Renal cortical epithelial cell (primary cell): ENCODE measurements at regions not wholly inside any gene's neighbourhood (a gene's known extent, or its start where the extent isn't known, plus 50 kb on each side); places are given as distances from the start of the nearest gene placed in this dataset.
"Not testable (repeated sequence)": the region's sequence is repeated elsewhere in the genome, so short reads cannot be mapped to it uniquely, and the experiment has no call there.

Source experiments
- DNase-seq: peaks from one replicate; pipeline ENCODE4 v3.0.0-alpha.2; 2011; ENCODE audit warnings: low read depth

DNA sequence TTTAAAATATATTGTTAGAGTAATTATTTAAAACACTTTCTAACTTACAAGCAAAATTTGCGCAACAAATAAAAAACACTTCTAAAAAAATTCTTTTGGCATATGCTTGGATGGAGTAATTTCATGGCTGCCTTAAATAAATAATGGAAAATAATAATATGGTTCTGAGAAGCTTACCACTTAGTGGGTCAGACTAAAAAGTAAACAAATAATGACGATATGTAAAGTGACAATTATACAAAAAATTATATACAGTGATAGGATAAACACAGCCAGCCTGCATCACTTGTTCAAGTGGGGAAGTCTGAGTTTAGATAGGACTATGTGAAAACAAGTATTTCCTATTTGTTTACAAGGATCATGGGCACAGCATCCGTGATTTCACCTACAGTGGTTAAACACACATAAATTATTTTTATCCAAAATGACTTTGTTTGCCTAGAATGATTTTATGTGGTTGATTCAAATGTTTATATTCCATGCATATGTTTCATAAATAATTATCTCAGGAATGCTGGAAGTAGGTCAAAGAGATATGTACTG lies 141.7 kb upstream of the SEMA3D start:
- DNase-seq: no peak

DNA sequence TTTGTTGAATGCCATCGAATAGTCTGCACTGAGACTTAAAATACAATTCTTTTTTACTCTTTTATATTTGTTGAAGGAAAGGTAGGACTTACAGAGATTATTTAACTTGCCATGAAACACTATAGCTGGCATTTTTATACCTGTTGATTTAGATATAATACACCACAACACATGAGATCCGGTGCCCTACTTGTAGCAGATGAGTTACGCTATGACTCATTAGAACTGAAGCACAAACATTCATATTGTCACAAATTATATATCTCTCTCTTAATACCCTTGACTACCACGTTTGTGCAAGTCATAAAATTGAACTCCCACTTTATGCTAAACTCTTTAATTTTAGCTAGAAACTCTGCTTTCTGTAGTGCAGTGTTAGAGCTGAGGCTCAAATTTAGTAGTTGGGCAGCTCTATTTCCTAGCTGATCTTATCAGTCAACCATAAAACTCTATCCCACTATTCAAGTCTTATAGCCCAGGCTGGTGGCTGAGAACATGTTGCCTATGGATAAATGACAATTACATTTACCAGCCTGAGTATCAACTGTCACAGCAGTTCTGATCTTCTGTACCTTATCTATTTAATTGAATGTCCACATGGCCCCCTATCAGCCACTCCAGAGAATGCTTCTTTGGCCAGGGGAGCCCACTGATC lies 137.4 kb upstream of the SEMA3D start:
- DNase-seq: no peak

DNA sequence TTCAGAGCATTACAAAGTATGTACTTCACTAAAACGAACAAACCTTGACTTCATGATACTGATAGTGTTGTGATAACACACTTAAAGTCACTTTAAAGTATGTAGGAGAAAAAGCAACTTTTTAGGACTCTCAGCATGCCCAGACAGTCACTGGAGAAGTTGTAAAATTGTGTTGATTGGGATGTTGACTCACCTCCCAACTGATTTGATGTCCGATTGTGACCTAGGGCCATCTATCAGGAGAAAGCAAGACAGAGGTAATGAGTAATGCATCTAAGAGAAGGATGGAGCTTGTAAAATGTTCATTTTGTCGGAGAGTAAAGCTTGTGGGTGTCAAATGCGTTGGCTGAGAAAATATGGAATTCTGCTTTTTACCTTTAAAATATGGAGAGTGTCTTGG lies 135.4 kb upstream of the SEMA3D start:
- no peak for DNase-seq

DNA sequence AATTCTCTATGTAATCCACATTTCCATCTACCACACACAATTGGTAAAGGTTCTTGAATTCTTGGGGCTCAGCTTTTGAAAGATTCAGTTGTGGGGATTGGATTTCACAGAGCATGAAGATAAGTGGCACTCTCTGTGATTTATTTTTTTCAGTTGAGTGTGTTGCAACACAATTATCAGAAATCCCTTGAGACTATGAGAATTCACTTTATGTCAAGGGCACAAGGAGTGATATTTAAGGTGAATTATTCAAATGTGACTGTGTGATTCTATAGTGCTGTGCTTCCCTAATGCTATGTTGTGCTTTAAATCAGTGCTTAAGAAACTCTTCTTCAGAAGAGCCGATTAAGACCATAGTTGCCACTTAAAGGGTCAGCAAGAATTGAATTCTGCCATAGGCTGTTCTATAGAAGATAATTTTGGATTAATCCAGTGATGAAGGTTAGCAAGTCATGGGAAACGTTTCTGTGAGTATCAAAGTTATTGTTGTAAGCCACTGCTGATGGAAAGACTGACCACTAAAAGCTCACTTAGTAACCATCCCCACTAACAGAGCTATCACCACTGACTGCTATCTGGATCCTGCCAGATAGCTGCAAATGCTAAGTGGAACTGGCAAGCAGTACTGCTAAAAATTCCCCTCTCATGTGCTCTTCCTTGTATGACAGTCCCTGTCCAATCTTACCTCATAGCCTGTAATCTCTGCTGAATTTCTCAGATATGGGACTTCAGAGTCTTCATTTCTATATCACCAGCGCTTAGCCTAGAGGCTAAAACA lies 134.0 kb upstream of the SEMA3D start:
- no peak for DNase-seq

DNA sequence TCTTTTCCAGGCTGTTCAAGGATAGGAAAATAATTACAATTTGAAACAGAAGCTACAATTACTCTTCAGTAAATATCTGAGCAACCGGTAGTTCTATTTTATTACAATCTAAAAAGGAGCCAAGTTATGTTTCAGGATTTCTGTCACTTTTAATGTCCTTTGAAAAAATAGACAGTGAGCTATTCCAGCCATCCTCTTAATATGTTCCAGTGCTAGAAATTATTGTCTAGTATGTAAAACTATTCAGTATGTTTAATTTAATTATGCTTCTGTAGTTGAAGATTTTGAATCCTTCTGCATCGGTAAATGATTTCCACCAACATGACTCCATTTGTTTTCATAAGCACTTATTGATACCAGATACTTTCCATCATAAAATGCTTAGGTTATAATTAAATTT lies 129.6 kb upstream of the SEMA3D start:
- no peak for DNase-seq

DNA sequence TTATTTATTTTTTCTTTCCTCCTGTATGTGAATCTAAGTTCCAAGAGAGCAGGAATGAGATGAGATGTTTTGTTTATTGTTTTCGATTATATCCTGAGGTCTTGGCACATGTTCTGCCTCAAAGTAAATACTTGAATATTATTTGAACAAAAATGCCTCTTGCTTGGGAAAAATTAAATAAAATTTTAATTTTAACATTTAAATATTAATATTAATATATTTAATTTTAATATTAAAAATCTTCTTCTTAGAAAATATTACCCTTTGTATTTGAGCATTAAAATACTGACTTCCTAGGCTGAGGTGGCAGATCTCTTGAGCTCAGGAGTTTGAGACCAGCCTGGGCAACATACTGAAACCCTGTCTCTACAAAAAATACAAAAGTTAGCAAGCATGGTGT lies 123.4 kb upstream of the SEMA3D start:
- DNase-seq: no peak

DNA sequence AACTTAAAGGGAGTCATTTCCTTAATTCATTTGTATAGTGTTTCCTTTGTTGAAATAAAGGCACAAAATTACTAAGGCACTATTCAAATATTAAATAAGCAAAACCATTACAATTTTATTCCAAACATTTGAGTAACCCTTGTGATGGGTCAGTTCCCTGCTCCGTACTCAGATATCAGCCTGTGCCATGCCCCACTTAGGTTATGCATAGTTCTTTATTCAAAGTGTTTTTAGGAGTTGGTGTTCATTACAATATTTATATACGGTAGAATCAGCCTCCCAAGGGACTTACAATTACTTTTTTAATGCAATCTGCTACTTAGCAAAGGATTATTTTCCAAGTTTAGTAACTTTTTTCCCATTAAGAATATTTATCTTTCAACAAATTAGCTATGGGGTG lies 119.3 kb upstream of the SEMA3D start:
- DNase-seq: no peak

DNA sequence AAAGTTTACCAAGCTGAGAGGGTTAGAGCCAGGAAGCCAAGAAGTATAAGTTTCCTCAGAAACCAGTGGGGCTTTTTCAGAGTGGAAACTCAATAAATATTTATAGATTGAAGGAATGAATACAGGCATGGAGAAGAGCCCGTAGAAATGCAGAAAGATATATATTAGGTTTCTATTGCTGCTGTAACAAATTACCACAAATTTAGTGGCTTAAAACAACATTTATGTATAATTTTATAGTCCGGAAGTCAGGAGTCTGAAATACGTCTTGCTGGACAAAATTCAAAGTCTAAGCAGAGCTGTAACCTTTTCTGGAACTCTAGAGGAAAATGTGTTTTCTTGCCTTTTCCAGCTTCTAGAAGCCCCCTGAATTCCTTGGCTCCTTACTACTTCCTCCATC lies 107.3 kb upstream of the SEMA3D start:
- no peak for DNase-seq

DNA sequence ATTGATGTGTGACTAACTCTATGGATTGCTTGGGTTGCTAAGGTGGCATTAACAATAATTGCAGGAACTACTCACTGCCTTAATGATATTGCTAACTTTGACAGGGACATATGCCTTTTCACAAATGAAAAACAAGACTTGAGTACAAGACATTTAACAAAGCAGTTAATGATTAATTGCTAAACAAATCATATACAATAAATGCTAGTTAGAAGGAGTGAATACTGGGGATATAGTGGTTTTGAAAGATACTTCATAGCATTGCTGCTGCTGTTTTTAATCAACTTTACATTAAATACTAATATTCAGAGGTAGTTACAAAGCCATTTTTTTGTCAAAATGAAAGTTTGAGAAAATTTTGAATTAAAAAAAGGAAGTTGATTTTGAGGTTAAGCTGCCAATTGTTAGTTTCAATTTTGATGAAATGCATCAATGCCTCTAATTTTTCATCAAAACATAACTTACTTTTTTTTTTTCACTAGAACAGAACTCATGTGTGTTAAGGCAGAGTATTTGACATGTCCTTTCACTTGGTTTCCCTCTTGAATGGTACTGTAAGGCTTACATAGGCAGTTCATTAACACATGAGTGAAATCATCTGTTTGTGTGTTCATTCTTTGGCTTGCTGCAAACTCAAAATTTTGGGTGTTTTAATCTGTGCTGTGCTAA lies 106.2 kb upstream of the SEMA3D start:
- DNase-seq: peak; percentile 84

DNA sequence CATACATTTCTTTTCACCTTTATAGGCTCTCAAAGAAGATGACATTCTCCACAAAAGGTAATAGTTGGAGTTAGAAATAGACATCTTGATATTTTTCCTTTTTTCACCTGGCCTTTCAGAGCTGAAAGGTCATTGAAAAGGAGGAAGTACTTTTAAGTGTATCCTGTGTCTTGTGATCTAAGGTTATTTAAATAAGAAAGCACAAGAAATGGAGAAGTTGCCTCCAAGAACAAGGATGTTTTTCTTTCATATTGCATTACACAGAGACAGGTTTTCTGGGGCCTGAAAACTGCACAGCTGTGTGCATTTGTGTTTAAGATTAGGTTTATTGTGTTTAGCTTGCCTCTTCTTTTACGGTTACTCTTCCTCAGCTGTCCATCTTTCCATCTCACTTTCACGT lies 103.4 kb upstream of the SEMA3D start:
- no peak for DNase-seq

DNA sequence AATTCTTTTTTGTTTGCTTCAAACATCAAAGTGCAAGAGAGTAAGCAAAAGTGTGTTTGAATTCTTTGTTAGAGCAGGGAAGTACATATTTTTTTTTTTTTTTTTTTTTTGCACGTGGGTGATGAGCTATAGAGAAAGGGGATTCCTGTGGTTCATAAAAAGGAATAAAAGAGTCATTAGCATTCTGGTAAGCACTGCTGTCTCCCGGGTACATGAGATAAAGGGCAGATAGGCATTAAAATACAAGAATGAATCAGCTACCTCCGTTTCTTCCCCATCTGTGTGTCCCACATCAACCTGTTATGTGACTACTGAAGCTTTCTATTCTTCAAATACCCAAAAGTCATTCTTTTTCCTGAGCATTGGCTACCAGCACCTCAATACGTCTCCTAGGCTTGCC lies 102.4 kb upstream of the SEMA3D start:
- no peak for DNase-seq

DNA sequence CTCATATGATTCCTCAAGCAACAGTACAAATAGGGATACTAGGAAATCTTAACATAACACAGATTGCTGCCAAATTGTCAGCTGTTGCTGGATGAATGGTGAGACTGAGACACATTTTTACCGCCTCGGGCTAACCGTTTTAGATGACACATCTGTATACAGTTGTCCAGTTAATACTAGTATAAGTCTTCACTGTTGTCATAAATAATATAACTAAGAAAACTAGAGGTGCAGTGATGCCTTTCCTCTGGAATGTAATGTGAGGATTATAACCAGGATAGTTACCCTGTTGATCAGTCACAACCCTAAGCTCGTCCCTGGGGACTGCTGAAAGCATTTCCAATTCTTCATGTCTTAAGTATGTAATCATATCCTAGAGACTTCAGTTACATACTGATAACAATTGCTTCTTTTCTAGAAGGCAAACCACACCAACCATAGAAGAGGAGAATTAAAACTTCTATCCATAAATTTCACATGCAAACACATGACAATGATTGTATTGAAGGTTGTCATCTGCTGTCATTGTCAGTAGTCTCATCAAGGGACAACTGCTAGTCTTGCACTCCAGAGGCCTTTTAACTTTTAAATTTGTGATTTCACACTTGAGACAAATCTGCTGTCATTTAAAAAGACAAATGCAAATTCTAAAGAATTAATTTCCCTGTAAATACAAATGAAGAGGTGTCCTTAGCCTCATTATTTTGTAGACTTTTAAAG lies 100.4 kb upstream of the SEMA3D start:
- no peak for DNase-seq

DNA sequence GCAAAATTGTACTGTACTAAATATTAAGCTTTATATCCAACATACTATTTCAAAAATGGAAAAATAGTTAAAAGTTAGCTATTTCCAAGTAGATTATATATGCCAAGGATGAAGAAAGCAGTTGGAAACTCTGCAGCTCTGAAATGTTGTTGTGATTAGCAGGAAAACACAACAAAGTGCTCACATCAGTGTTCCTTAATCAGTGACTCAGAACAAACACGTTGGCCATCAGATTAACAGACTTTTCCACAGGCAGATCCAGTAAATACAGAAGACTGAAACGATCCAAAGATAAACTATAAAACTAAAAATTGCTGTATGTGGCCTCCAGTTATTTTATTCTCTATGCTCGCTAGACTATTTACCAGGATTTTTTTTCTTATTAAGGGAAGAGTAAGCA lies 99.6 kb upstream of the SEMA3D start:
- DNase-seq: peak; percentile 27

DNA sequence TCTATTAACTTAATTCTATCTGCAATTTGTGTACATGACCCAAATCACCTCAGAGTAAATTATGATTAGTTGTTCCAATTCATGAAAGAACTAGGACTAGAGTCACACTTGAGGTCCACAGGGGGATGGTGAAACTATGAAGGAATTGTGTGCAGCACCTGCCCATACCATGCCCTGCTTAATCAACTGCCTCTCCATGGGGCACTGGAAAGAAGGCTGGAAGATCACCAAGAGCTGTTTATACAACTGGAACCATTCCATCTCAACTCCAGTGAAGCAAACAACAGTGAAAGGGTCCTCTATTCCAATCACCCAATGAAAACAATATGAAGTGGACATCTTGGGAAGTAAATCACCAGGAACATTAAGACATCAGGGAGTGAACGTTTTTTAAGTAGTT lies 98.7 kb upstream of the SEMA3D start:
- peak; percentile 2 for DNase-seq

DNA sequence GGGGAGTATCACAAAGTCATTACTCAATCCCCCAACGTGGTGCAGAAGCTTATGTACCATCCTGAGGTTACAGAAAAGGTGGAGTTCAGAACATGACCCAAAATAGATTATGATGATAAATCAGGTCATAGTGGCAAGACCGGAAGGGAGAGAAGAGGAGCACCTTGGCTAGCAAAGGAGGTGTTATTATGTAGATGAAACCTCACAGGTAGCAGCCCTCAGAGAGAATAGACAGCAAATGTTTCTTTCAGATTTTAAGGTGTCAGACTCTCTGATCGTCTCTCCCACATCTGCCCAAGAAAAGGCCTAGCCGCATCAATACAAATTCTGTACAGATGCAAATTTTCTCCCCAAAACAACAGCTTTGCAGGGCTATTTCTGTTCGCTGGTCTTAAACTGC lies 88.3 kb upstream of the SEMA3D start:
- no peak for DNase-seq

DNA sequence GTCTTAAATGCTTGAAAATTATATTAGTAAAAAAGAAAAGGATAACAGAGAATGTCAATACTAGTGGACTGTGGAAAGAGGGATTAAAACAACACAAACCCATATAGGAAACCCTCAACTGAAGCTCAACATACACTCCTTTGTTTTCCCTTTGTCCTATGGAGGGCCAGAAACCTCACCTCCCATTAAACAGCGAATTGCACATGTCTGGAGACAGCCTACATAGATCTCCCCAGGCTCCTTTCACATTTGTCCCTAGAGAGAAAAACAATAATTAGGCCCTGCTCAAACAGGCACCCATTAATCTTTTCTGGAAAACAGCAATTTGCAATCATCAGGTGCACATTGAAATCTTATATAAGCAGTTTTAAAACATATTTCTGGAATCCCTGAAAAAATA lies 87.6 kb upstream of the SEMA3D start:
- DNase-seq: no peak

DNA sequence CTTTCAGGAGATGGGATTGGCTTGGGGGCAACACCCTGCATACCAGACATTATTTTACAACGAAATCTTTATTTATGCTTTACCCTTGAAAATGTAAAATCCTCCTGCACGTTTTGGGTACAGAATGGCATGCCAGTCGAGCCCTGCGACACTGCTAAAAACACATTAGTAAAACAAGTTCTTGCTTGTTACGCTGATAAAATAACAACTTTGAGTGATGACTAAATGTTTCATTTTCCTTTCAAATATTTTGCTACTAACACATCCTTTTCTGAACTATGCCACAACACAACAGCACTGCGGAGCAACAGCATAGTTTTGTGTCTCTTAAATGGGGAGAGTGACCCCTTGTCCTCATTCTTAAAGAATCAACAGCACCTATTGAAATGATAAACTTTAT lies 76.0 kb upstream of the SEMA3D start:
- DNase-seq: no peak

DNA sequence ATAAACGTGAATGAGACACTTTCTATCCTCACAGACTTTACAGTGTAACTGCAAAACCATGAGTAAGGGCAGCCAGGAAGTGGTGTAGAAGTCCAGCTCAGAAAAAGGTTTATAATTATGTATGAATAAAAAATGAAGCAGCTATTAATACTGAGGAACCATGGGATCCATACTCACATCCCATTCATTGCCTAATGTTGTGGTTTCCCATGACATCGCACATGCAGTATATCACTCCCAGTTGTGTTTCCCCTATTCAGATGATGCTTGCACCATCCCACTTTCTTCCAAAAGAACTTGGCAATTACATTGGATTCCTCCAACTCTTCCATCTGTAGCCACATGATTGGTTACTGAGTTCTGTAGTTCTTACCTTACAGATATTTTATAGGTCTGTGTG lies 74.5 kb upstream of the SEMA3D start:
- no peak for DNase-seq

DNA sequence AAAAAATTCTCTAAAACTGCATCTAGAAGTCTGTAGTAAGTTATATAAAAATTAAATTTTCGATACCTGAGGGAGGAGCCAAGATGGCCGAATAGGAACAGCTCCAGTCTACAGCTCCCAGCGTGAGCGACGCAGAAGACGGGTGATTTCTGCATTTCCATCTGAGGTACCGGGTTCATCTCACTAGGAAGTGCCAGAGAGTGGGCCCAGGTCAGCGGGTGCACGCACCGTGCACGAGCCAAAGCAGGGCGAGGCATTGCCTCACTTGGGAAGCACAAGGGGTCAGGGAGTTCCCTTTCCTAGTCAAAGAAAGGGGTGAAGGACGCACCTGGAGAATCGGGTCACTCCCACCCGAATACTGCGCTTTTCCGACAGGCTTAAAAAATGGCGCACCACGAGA lies 62.9 kb upstream of the SEMA3D start:
- DNase-seq: not testable (repeated sequence)

DNA sequence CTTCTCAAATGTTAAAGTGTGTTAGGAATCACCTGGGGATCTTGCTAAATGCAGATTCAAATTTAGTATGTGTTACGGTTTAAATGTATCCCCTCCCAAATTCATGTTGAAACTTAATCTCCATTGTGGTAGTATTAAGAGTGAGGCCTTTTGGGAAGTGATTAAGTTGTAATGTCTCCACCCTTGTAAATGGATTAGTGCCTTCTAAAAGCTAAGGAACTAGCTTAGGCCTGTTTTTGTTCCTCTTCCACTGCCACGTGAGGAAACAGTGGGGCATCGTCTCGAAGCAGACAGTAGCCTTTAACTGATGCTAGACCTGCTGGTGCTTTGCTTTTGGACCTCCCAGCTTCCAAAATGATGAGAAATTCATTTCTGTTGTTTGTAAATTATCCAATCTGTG lies 52.3 kb upstream of the SEMA3D start:
- DNase-seq: no peak

DNA sequence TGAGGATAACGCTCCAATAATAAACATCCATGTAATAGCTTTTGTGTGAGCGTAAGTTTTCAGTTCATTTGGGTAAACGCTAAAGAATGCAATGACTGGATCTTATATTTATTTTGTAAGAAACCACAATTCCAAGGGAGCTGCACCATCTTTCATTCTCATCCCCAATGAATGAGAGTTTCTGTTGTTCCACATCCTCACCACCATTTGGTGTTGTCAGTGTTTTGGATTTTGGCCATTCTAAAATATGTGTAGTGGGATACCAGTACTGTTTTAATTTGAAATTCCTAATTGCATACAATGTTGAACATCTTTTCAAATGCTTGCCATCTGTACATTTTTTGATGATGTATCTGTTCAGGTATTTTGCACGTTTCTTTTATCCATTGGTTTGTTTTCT lies 50.9 kb upstream of the SEMA3D start:
- no peak for DNase-seq
